ENCODE measurements at regions not wholly inside any gene's neighbourhood (a gene's known extent, or its start where the extent isn't known, plus 50 kb on each side); places are given as distances from the start of the nearest gene placed in this dataset.

GRCh38 chr14:50038398-50039119 lies 77.8 kb downstream of the VCPKMT start:
- no peak for DNase-seq (ENCODE audit: low read depth)

- DNase-seq (ENCODE audit: low read depth), result no peak
These were observed 77.3 kb downstream of the VCPKMT start for GRCh38 chr14:50039120-50039517.

GRCh38 chr14:50039734-50040400 lies 76.5 kb downstream of the VCPKMT start:
- DNase-seq (ENCODE audit: low read depth), result no peak

GRCh38 chr14:50040401-50040775 lies 76.0 kb downstream of the VCPKMT start:
- no peak for DNase-seq (ENCODE audit: low read depth)

GRCh38 chr14:50040895-50041465 lies 75.4 kb downstream of the VCPKMT start:
- no peak for DNase-seq (ENCODE audit: low read depth)

GRCh38 chr14:50041980-50042379 lies 74.4 kb downstream of the VCPKMT start:
- no peak for DNase-seq (ENCODE audit: low read depth)

GRCh38 chr14:50044042-50044651 lies 72.2 kb downstream of the VCPKMT start:
- no peak for DNase-seq (ENCODE audit: low read depth)

- DNase-seq (ENCODE audit: low read depth), result no peak
These were observed 71.2 kb downstream of the VCPKMT start for GRCh38 chr14:50045039-50045711.

- no peak for DNase-seq (ENCODE audit: low read depth)
These were observed 70.5 kb downstream of the VCPKMT start for GRCh38 chr14:50045837-50046236.

GRCh38 chr14:50047274-50047676 lies 69.1 kb downstream of the VCPKMT start:
- no peak for DNase-seq (ENCODE audit: low read depth)

GRCh38 chr14:50049093-50049492 lies 67.3 kb downstream of the VCPKMT start:
- no peak for DNase-seq (ENCODE audit: low read depth)

- no peak for DNase-seq (ENCODE audit: low read depth)
These were observed 66.4 kb downstream of the VCPKMT start for GRCh38 chr14:50049703-50050570.

- no peak for DNase-seq (ENCODE audit: low read depth)
These were observed 65.3 kb downstream of the VCPKMT start for GRCh38 chr14:50051106-50051505.

- no peak for DNase-seq (ENCODE audit: low read depth)
These were observed 64.7 kb downstream of the VCPKMT start for GRCh38 chr14:50051706-50052105.

- DNase-seq (ENCODE audit: low read depth), result no peak
These were observed 63.9 kb downstream of the VCPKMT start for GRCh38 chr14:50052517-50052916.

GRCh38 chr14:50053935-50054334 lies 62.4 kb downstream of the VCPKMT start:
- no peak for DNase-seq (ENCODE audit: low read depth)

GRCh38 chr14:50055461-50056228 lies 60.7 kb downstream of the VCPKMT start:
- no peak for DNase-seq (ENCODE audit: low read depth)

- DNase-seq (ENCODE audit: low read depth), result no peak
These were observed 59.9 kb downstream of the VCPKMT start for GRCh38 chr14:50056435-50056834.

- no peak for DNase-seq (ENCODE audit: low read depth)
These were observed 59.0 kb downstream of the VCPKMT start for GRCh38 chr14:50057331-50057730.

- no peak for DNase-seq (ENCODE audit: low read depth)
These were observed 58.3 kb downstream of the VCPKMT start for GRCh38 chr14:50058113-50058512.
